NAMALWA (cell line): ENCODE measurements at regions not wholly inside any gene's neighbourhood (a gene's known extent, or its start where the extent isn't known, plus 50 kb on each side); places are given as distances from the start of the nearest gene placed in this dataset.
"Not testable (repeated sequence)": the region's sequence is repeated elsewhere in the genome, so short reads cannot be mapped to it uniquely, and the experiment has no call there.

Source experiments
- DNase-seq: peaks from one replicate; pipeline ENCODE4 v3.0.0-alpha.2; 2015; ENCODE audit warnings: low spot score

DNA sequence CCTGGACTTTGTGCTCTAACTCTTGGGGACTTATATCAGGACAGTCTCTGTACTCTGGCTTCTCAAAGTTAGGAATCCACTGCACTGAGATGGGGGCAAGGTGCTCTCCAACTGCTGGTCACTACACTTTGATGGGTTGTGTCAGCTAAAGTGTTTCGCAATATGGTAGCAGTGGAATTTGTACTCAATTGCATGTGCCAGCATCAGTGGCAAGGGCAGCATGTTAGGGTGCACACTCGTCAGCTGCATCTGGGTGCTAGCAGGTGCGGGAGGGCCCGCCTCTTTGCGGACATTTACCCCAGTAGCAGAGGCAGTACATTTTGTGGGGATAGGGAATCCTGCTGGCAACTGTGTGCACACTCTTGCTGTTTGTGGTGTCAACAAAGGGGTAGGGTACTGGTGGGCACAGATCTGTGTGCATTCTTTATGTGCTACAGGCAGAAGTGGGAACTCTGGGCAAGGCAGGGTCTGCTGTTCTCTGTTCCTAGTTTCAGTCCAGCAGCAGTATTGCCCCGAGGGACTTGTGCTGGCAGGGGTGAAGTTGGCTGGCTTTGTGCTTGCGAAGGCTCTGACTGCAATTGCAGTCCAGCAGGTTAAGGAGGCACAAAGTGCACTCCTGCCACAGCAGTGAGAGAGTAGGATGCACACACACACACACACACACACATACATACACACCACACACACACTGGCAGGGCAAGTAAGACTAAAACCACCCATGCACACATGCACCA is 924.8 kb upstream of the CDH9 start:
- DNase-seq = no peak

DNA sequence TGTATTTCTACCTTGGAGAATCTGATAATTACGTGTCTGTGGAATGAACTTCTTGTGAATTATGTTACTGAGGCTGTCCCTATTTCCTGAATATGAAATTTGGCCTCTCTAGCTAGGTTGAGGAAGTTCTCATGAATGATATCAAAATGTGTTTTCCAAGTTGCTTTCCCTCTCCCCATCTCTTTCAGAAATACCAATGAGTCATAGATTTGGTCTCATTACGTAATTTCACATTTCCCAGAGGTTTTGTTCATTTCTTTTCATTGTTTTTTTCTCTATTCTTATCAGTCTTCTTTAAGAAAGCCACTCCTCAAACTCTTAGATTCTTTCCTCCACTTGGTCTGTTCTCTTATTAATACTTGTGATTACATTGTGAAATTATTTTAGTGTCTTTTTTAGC is 923.8 kb upstream of the CDH9 start:
- no peak for DNase-seq

DNA sequence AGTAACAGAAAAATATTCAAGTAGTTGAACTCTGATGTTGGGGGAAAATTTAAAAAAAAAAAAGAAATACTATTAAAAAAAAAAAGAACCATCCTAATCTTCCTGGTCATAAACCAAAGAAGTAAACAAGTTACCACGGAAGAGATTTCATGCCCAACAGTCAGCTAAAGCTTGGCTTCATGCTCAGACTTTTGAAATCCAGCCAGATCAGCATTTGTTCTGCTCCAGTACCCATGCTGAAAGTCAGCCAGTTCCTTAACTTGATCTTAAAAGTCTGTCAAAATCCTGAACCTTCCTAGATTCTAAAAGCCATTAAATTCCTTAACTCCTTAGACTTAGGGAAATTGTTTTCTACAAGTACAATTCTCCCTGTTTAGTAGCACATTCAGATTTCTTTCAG is 908.7 kb upstream of the CDH9 start:
- DNase-seq = no peak

DNA sequence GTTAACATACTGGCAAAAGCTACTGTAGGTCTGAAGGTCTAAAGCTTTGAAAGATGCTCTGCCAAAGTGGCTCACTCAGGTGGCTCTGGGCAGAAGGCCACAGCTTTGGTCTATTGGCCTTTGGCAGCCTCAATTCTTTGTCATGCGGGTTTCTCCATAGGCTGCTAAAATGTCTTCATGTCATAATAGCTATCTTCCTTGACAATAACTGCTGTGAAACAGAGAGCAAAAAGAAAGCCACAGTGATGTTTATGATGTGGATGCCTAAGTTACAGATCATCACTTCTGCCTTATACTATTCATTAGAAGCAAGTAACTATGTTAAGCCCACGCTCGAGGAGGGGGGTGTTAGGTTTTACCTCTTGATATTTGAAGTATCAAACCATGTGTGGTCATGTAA is 906.1 kb upstream of the CDH9 start:
- DNase-seq = no peak

DNA sequence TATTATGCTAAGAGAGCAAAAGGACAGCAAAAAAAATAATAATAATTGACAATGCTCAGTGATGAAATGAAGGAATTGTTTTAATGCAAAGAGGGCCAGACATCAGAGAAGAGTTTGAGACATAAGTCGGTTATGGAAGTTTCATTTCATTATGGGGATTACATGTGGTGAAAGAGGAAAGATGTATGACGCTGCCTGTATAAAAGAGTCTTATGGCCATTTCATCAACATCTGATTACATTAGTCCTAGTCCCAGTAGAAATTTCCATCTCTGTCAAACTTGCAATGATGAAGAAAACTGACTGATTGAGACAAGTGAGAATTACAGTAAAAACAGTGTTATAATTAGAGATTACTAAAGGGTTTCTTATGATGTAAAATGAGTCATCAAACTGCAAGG is 900.6 kb upstream of the CDH9 start:
- DNase-seq = no peak

DNA sequence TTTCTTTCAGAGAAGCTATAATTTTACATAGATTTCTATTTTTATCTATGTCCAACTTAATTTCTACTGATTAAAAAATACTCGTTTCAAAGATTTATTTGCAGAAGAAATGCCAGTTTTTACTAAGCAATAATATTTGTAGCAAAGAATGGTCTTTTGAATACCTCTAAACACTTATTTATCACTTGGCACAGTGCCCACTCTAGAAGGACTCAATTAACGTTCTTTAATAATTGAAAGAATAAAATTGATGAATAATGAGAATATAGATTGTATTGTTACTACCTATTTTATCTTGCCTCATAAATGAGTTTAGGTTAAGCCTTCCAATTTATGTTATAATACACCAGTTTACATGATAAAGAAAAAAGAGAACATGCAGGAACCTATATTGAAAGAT is 889.7 kb upstream of the CDH9 start:
- DNase-seq = no peak

DNA sequence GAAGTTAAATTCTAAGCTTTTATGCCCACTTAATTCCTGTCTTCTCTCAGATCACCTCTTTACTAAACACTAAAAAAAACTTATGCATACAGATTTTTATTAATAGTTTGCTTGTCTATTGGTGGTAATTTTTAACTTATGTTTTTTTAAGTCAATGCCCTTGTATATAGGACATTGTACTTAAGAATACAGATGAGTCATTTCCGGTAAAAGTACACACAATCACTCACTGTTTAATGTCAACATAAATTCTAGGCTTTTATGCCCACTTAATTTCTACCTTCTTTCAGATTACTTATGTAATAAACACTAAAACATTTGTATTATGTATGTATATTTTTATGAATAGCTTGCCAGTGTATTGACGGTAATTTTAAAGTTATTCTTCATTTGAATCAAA is 872.8 kb upstream of the CDH9 start:
- DNase-seq = no peak

DNA sequence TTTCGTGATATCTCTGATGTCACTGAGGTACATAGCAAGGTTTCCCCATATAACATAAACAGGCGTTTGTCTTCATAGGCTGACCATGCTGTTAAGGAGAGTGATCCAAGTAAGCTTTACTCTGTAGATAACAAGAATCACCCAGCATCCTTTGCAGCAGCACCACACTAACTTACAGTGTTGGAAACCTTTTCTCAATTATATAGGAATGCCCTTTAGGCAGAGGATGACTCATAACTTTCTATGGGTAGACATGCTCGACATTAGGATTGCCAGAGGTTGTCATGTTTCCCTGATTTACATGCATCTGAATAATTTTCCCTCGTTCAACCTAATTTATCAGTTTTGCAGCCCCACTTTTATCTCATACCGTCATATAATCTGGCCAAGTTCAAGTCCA is 870.0 kb upstream of the CDH9 start:
- DNase-seq = no peak

DNA sequence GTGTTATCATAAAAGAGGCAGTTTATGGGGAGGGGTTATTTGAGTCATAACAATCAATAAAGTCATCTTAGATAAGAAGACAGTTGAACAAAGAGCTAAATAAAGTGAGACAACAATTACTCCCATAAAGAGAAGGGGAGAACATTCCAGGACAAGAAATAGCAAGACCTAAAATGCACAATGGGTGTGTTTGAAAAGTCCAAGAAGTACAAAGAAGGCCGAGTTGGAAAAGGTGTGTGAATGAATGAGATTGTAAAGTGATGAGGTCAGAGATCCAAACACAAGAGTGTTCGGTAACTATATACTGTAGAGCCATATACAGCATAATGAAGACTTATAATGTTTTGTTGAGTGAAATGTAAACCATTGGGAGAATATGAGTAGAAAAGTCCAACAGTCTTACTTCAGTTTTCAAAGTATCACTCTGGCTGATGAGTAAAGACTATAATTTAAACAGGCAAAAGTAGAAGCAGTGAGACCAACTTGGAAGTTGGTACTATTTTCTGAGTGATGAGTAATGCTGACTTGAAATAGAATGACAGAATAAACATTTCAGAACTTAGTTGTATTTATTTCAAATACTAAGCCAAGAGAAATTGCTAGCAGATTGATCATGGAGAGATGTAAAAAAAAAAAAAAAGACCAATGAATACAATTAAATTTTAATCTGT is 868.7 kb upstream of the CDH9 start:
- no peak for DNase-seq

DNA sequence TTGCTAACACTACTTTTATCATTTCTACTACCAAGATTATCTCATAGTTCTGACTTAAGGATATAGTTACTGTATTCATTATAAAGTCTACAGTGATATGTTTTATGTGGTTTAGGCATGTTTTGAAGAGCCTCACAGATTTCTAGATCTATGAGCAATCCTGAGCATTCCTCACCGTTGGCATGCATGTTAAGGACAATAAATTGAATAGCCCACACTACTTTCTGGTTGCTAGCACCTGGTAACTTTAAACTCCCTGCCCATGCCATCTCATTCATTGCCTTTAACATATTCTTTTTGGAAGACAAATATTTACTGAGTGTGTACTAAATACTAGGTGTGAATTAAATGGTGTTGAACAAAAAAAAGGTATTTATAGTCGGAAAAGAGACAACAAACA is 868.1 kb upstream of the CDH9 start:
- DNase-seq = no peak

DNA sequence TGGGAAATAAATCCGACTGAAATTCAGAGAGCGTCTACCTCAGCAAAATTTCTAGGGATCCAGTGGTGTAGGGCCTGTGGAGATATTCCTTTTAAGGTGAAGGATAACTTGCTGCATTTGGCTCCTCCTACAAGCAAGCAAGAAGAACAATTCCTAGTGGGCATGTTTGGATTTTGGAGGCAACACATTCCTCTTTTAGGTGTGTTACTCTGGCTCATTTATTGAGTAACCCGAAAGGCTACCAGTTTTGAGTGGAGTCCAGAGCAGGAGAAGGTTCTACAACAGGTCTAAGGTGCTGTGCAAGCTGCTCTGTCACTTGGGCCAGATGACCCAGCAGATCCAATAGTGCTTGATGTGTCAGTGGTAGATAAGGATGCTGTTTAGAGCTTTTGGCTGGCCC is 862.4 kb upstream of the CDH9 start:
- no peak for DNase-seq

DNA sequence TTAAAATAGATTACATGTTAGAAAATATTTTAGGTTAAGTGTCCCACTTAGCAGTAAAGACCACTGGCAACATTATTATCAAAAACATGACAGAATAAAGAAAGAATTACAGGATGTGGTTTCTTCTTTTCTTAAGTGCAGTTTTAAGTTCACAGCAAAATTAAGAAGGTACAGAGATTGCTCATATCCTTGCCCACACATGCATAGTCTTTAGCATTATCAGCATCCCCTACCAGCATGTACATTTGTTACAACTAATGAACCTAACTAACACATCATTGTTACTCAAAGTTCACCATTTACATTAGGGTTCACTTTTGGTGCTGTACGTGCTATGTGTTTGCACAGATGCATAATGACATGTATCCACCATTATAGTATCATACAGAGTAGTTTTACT is 837.7 kb upstream of the CDH9 start:
- no peak for DNase-seq

DNA sequence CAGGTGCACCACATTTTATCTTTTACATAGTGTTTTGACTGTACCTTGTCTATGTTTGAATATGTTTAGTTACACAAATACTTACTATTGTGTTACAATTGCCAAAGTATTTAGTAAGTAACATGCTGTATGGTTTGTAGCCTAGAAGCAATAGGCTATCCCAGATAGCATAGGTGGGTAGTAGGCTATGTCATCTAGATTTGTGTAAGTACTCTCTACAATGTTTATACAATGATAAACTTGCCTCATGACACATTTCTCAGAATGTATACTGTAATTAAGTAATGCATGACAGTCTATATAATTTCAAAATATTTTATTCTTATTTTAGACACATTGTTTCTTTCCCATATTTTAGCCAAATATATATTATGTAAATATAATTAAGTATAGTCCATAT is 836.8 kb upstream of the CDH9 start:
- no peak for DNase-seq

DNA sequence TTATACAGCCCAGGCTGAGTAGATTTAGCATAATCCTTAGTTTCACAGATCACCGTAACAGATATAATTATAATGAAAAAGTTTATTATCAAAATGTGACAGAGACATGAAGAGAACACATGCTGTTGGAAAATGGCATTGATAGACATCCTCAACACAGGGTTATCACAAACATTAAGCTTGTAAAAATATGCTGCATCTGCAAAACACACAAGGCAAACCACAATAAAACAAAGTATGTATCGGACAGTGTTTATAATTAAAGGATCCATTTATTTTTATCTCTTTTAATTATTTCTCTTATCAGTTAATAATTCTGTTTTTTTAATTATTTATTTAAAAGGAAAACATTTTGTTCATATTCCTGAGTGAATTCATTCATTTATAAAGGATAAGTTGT is 829.9 kb upstream of the CDH9 start:
- DNase-seq = no peak

DNA sequence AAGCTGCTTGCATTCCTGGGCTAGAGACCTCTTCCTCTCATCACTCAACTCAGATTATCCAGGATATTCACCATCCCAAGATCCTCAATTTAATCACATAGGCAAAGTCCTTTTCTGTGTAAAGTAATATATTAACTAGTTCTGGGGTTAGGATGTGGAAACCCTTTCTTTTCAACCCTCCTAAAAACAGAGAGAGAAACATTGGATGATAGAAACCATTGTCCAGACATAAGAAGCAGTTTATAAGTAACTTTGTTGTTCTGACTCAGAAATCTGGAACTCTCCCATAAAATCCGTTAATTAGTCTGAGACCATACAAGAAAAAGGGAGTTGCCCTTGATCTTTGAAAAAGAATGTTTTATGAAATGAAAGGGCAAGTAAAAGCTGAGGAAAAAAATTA is 817.1 kb upstream of the CDH9 start:
- DNase-seq = no peak

DNA sequence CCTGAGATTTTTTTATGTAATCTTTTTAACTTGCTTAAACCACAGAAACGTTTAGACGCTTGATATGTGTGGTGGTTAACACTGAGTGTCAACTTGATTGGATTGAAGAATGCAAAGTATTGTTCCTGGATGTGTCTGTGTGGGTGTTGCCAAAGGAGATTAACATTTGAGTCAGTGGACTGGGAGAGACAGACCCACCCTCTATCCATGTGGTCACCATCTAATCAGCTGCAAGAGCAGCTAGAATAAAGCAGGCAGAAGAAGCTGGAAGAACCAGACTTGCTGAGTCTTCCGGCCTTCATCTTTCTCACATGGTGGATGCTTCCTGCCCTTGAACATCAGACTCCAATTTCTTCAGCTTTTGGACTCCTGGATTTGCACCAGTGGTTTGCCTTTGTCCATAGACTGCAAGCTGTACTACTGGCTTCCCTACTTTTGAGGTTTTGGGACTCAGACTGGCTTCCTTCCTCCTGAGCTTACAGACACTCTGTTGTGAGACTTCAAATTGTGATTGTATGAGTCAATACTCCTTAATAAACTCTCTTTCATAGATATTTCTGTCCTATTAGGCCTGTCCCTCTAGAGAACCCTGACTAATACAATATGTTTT is 816.0 kb upstream of the CDH9 start:
- no peak for DNase-seq

DNA sequence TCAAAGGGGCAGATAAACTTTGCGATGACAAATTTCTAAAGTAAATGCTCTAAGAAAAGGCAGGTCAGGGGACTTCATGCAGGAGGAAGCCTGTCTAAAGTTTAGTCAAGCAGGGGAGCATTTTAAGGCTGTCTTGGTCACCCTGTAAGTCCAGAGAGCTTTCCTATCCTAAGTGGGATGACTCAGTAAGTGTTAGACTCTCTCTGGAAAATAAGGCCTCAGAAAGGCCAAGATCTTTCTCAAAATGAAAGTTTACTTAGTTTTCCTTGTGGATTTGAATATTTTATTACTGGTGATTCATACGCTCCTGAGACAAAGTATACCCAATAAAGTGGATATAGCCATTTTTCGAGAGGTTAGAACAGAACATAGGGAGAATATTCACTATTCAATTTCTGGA is 806.9 kb upstream of the CDH9 start:
- no peak for DNase-seq

DNA sequence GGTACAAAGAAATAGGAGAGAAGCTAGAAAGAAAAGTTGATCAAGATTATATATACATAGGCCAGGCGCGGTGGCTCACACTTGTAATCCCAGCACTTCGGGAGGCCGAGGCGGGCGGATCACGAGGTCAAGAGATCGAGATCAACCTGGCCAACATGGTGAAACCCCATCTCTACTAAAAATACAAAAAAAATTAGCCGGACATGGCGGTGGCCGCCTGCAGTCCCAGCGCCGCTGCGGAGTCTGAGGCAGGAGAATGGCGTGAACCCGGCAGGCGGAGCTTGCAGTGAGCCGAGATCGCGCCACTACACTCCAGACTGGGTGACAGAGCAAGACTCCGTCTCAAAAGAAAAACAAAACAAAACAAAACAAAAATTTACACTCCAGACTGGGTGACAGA is 798.3 kb upstream of the CDH9 start:
- DNase-seq = not testable (repeated sequence)

DNA sequence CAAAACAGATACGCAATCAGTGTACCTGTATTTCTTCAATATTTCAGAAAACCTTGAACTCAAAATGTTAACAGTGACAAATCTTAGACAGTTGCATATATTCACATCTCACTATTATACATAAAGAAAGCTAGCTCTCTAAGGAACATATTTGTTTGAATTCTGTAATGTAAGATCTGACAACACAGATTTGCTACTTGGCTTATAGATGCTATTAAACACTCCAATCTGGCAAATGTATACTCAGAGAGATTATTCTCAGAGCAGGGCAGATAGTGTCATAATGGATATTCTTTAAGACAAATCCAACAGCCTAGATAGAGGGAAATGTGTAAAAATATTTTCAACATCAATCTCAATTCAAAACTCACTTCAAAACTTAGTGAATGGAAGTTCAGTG is 794.5 kb upstream of the CDH9 start:
- DNase-seq = no peak

DNA sequence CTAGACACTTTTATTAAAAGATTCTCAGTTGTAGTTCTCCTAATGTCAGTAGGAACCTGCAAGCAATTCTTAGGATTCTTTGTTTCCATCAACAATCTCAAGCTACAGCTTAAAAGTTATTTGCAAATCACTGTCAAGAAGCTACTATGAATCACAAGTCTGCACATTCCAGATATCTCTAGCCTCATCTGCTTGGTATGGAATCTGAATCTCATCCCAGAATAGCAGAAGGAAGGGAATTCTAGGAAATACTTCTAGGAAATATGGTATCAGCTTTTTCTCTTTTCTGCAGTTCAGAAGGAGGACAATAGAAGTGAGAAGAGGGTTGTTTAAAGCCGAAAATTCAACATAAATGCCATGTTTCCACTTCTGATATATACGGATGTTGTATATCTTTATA is 792.2 kb upstream of the CDH9 start:
- DNase-seq = no peak

DNA sequence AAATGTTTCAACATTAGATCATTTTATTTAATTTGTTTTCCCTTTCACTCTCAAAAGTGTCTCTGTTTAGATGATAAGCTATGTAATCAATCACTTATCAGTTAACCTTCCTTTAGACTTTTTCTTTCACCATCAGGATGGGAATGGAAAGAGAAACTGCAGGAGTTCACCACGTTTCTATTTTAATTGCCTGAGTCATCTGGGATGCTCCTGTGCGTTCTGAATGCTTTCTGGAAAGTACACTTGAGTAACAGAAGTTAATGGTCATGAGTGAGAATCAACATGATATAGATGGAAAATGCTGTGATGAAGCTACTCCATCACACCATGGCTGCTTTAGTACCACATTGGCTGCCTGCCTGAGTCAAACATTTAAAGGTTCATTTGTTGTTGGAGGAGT is 783.3 kb upstream of the CDH9 start:
- DNase-seq = no peak

DNA sequence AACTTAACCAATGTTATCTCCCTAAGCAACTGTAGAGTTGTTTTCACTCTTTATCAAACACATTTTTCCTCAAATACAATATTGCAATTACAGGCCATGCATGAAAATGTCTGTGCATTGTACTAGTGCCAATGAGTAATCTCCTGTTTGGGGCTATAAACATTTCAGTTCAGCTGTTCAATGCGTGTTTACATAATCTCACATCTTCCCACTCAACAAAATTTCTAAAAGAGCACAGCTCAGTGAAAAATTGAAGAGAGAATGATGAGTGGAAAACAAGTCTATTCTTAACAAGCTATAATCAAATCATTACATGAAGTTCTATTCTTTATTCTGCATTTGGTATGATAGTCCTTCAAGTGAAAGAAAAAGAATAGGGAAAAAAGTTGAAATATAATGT is 780.5 kb upstream of the CDH9 start:
- no peak for DNase-seq

DNA sequence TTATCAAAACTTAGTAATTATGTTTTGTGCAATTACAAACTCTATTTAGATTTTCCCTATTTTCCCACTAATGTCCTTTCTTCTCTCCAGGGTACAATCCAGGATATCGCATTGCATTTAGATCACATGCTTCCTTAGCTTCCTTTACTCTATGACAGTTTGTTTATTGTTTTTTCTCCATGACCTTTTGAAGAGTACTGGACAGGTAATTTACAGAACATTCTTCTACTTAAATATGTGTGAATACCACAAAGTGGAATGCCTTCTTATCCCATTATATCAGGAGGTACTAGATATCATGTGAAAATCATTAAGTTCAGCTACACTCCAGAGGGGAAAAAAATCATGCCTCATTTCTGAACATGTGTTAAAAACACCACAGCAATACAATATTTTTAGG is 776.6 kb upstream of the CDH9 start:
- no peak for DNase-seq

DNA sequence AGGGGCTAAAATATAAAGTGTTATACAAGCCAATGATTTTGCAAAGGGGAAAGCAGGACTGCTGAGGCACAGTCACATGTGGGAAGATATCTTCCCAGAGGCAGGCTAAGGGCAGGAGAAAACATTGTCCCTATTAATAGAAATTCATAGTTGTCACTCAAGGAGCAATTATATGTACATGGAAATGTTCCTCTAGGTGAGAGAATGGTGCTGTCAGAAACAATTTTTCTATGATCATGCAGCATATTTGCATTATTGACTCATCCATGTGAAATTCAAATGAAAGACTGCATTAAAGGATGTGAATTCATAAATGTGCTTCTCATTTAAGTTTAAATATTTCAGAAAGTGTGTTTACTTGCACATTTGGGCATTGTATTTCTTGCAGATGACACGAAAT is 775.9 kb upstream of the CDH9 start:
- DNase-seq = no peak
